Smooth muscle cell (in vitro differentiated cells): ENCODE measurements at regions not wholly inside any gene's neighbourhood (a gene's known extent, or its start where the extent isn't known, plus 50 kb on each side); places are given as distances from the start of the nearest gene placed in this dataset.

Source experiments
- DNase-seq: peaks from one replicate; lab custom pipeline; 2025; ENCODE audit not compliant: unreplicated experiment; lab: John Stamatoyannopoulos, UW
- H2AFZ ChIP-seq: fragments of 200-600 bp; sonication (generic); 2 replicates; pipeline ENCODE4 v1.6.0; 2016; ENCODE audit warnings: antibody characterized with exemption, low read depth, mild to moderate bottlenecking
- H3F3A ChIP-seq: fragments of 200-600 bp; sonication (generic); 2 replicates; pipeline ENCODE4 v1.6.0; 2017; ENCODE audit warnings: antibody characterized with exemption, low read depth
- H3K27ac ChIP-seq: fragments of 200-600 bp; sonication (generic); 2 replicates; pipeline ENCODE4 v1.5.1; 2016; ENCODE audit warnings: low read depth, mild to moderate bottlenecking
- H3K27me3 ChIP-seq: fragments of 200-600 bp; sonication (generic); 2 replicates; pipeline ENCODE4 v1.6.1; 2016; ENCODE audit warnings: low read depth, mild to moderate bottlenecking
- H3K36me3 ChIP-seq: fragments of 200-600 bp; sonication (generic); 2 replicates; pipeline ENCODE4 v1.5.1; 2016; ENCODE audit warnings: low read depth
- H3K4me1 ChIP-seq: fragments of 200-600 bp; sonication (generic); 2 replicates; pipeline ENCODE4 v1.5.1; 2016; ENCODE audit warnings: low read depth
- H3K4me2 ChIP-seq: fragments of 200-600 bp; sonication (generic); 2 replicates; pipeline ENCODE4 v1.6.0; 2016; ENCODE audit warnings: mild to moderate bottlenecking
- H3K4me3 ChIP-seq: fragments of 200-600 bp; sonication (generic); 2 replicates; pipeline ENCODE4 v1.5.1; 2016; ENCODE audit warnings: mild to moderate bottlenecking
- H3K79me2 ChIP-seq: fragments of 200-600 bp; sonication (generic); 2 replicates; pipeline ENCODE4 v1.6.0; 2016; ENCODE audit warnings: low read depth, mild to moderate bottlenecking
- H3K9ac ChIP-seq: fragments of 200-600 bp; sonication (generic); 2 replicates; pipeline ENCODE4 v1.6.0; 2016; ENCODE audit warnings: low read depth
- H3K9me3 ChIP-seq: fragments of 200-600 bp; sonication (generic); replicated peaks from 2 replicates; pipeline ENCODE4 v1.5.1; 2016; ENCODE audit warnings: low read depth
- H4K20me1 ChIP-seq: fragments of 200-600 bp; sonication (generic); 2 replicates; pipeline ENCODE4 v1.6.0; 2016; ENCODE audit warnings: low read depth
- WGBS: methylation state at CpG from one replicate; pipeline ENCODE4 v1.1.7; 2016; ENCODE audit warnings: low lambda C conversion rate; 5-methylcytosine and 5-hydroxymethylcytosine counted together
- TF ChIP-seq, protein P1 (sequence below): fragments of 200-600 bp; sonication (generic); IDR thresholded peaks from 2 replicates; pipeline ENCODE4 v1.5.1; 2017; ENCODE audit warnings: borderline replicate concordance, mild to moderate bottlenecking, antibody characterized with exemption; ENCODE audit not compliant: insufficient read depth, poor library complexity, severe bottlenecking

DNA sequence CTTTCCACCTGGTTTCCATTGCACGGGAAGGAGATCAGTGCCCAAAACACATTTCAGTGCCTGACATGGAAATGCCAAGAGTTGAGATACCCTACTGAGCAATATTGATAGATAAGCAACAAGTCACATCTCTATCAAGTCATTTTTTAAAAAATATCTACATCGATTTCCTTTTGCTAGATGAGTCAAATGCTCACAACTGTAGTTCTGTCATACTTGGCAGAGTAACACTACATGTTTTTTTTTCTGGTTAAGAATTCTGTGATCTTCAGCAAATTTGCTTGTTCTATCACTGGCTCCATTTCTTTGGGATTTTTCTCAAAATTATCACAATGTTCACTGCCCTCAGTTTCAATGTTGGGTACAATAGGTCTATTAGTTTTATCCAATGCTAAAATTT, 145.4 kb downstream of the ZC3H11B start:
- TF ChIP-seq, protein P1, sequence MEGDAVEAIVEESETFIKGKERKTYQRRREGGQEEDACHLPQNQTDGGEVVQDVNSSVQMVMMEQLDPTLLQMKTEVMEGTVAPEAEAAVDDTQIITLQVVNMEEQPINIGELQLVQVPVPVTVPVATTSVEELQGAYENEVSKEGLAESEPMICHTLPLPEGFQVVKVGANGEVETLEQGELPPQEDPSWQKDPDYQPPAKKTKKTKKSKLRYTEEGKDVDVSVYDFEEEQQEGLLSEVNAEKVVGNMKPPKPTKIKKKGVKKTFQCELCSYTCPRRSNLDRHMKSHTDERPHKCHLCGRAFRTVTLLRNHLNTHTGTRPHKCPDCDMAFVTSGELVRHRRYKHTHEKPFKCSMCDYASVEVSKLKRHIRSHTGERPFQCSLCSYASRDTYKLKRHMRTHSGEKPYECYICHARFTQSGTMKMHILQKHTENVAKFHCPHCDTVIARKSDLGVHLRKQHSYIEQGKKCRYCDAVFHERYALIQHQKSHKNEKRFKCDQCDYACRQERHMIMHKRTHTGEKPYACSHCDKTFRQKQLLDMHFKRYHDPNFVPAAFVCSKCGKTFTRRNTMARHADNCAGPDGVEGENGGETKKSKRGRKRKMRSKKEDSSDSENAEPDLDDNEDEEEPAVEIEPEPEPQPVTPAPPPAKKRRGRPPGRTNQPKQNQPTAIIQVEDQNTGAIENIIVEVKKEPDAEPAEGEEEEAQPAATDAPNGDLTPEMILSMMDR, result no peak
- WGBS, result 84% methylated on average over 2 of the region's 2 CpGs
- Histone ChIP-seq H3K4me3 (no peak overlapping the region), H3K27me3 (no peaks in the 10 kb centered on the region), H3K4me1 (no peaks in the 10 kb centered on the region), H3K79me2 (no peaks in the 10 kb centered on the region), H3K9ac (no peak overlapping the region), H3K9me3 (no peaks in the 10 kb centered on the region), H3F3A (no peaks in the 10 kb centered on the region), H3K36me3 (no peaks in the 10 kb centered on the region), H3K4me2 (no peak overlapping the region), H2AFZ (no peak overlapping the region), H3K27ac (no peak overlapping the region), H4K20me1 (no peaks in the 10 kb centered on the region)
- no peak for DNase-seq

DNA sequence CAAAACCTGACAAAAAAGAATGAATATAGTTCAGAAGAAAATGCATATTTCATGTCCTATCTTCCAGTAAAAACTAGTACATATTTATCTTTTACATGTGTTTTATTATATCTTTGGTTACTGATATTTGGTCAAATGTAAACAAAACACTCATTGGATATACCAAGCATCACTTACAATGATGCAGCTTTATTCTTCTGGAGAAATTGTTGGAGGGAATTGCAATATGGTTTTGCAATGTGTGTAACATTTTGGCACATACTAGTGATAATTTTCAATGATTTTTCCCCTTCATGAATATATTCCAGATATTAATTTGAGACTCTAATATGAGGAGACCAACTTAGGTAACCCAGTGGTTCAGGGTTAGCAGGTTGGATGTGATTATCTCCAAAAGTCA, 146.1 kb downstream of the ZC3H11B start:
- Histone ChIP-seq H3F3A (peaks cover 3% of the 10 kb centered on the region), H3K9ac (no peak overlapping the region), H3K4me2 (no peak overlapping the region), H3K79me2 (no peaks in the 10 kb centered on the region), H3K27me3 (no peaks in the 10 kb centered on the region), H4K20me1 (no peaks in the 10 kb centered on the region), H2AFZ (no peak overlapping the region), H3K36me3 (no peaks in the 10 kb centered on the region), H3K4me3 (no peak overlapping the region), H3K4me1 (no peaks in the 10 kb centered on the region), H3K27ac (no peak overlapping the region), H3K9me3 (no peaks in the 10 kb centered on the region)
- no peak for DNase-seq
- TF ChIP-seq, protein P1, result no peak

DNA sequence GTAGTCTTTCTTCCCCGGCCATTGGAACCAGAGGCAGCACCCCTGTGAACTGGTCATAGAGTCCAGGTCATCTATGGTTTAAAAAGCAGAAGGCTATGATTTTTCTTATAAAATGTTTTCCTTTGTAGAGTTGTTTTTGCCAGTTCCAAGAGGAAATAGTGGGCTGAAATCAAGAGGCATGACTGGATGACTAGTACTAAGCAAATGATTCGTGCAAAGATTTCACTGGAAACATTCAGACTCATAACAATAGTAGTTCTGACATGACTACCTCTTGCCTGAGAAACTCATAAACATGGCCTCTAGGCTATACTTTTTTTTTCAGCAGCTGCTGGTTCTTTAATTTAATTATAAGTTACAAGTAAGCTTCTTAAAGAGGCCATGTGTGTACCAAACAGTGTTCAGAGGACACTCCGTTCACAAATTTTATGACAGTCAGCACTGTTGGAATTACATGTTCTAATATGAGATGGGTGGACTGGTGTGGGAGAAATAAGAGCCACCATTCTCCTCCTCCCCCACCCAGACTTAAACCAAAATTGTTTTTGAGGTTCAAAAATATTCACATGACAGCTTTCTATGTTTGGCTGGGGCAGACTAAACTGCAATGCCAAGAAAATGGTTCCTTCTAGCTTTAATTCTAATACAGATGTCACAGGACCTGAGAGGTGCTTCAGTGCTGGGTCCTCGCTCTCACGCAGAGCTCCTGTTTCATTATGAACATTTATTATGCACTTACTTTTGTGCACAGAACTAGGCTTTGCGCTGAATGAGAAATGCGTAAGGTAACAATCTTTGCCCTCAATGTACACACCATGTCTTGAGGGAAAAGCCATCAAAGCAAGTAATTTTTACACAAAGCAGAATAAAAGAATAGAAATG, 147.5 kb downstream of the ZC3H11B start:
- peaks cover 4% of the 10 kb centered on the region for H3F3A ChIP-seq
- H3K27me3 ChIP-seq, result no peaks in the 10 kb centered on the region
- H3K4me3 ChIP-seq, result no peak overlapping the region
- H3K9me3 ChIP-seq, result no peaks in the 10 kb centered on the region
- no peaks in the 10 kb centered on the region for H4K20me1 ChIP-seq
- H3K79me2 ChIP-seq, result no peaks in the 10 kb centered on the region
- no peak for DNase-seq
- WGBS, result 86% methylated on average over 7 of the region's 7 CpGs
- H3K27ac ChIP-seq, result peak overlapping the region; percentile 25
- TF ChIP-seq, protein P1, result no peak
- no peaks in the 10 kb centered on the region for H3K36me3 ChIP-seq
- H2AFZ ChIP-seq, result no peak overlapping the region
- H3K4me2 ChIP-seq, result no peak overlapping the region
- no peaks in the 10 kb centered on the region for H3K4me1 ChIP-seq
- H3K9ac ChIP-seq, result no peak overlapping the region

DNA sequence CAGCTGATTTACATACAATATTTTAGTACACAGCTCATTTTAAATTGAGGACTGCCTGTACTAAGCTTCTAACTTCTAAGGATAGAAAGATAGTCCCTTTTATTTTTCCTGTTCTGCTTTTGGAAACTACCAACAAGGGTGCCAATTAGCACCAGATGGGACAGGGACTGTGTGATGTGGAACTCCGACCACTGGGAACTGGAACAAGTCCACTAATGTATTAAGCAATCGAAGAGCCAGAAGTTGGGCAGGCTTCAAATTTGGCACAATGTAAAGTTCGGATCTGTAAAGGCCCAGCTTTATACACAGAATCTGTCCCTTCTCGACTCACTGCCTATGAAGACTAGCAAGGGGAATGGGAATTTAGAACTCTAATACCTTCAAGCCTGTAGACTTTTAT, 149.3 kb downstream of the ZC3H11B start:
- no peak overlapping the region for H3K4me2 ChIP-seq
- H3K36me3 ChIP-seq, result no peaks in the 10 kb centered on the region
- TF ChIP-seq, protein P1, result no peak
- no peaks in the 10 kb centered on the region for H3K4me1 ChIP-seq
- H3K9ac ChIP-seq, result no peak overlapping the region
- no peaks in the 10 kb centered on the region for H3K79me2 ChIP-seq
- no peak overlapping the region for H2AFZ ChIP-seq
- H4K20me1 ChIP-seq, result no peaks in the 10 kb centered on the region
- WGBS, result 95% methylated on average over 4 of the region's 4 CpGs
- H3K9me3 ChIP-seq, result no peaks in the 10 kb centered on the region
- no peak for DNase-seq
- no peaks in the 10 kb centered on the region for H3K27me3 ChIP-seq
- no peak overlapping the region for H3K27ac ChIP-seq
- peaks cover 13% of the 10 kb centered on the region for H3F3A ChIP-seq
- H3K4me3 ChIP-seq, result no peak overlapping the region
